GM13976 (cell line): ENCODE measurements at regions not wholly inside any gene's neighbourhood (a gene's known extent, or its start where the extent isn't known, plus 50 kb on each side); places are given as distances from the start of the nearest gene placed in this dataset.

Experiments
- DNase-seq: peaks from one replicate; pipeline ENCODE4 v3.0.0; 2012; ENCODE audit warnings: low spot score
- CTCF ChIP-seq: IDR thresholded peaks from 2 replicates; pipeline ENCODE4 v1.5.1; 2012; ENCODE audit warnings: borderline replicate concordance, mild to moderate bottlenecking; ENCODE audit not compliant: insufficient read depth; ENCODE audit errors: extremely low read depth, missing control alignments, control extremely low read depth
- in situ Hi-C: fragments of 300-500 bp; cut with MboI; formaldehyde crosslinking; loops from one replicate; pipeline ENCODE4 v1.12.0; 2022; ENCODE audit warnings: low sequenced_read_pairs, mixed read lengths, inconsistent platforms; ENCODE audit not compliant: unreplicated experiment

- in situ Hi-C loops = no loop called here
- no peak for TF ChIP-seq CTCF
- DNase-seq = no peak
Observed at GRCh38 chr7:47125529-47125928, 456.4 kb downstream of the TNS3 start.

- DNase-seq = no peak
- in situ Hi-C loops = no loop called here
- no peak for TF ChIP-seq CTCF
Observed at GRCh38 chr7:47119261-47119865, 462.5 kb downstream of the TNS3 start.

- in situ Hi-C loops = no loop called here
- DNase-seq = no peak
- TF ChIP-seq CTCF = no peak
Observed at GRCh38 chr7:47104206-47104549, 477.7 kb downstream of the TNS3 start.

GRCh38 chr7:47103498-47104205 is 478.3 kb downstream of the TNS3 start:
- DNase-seq = no peak
- no peak for TF ChIP-seq CTCF
- in situ Hi-C loops = no loop called here

GRCh38 chr7:47102331-47102841 is 479.5 kb downstream of the TNS3 start:
- in situ Hi-C loops = no loop called here
- no peak for TF ChIP-seq CTCF
- no peak for DNase-seq

- no peak for DNase-seq
- TF ChIP-seq CTCF = peak; percentile 10
- in situ Hi-C loops = no loop called here
Observed at GRCh38 chr7:47100817-47101435, 481.0 kb downstream of the TNS3 start.
